AG09319 (cell line): ENCODE measurements at regions not wholly inside any gene's neighbourhood (a gene's known extent, or its start where the extent isn't known, plus 50 kb on each side); places are given as distances from the start of the nearest gene placed in this dataset.
"Not testable (repeated sequence)": the region's sequence is repeated elsewhere in the genome, so short reads cannot be mapped to it uniquely, and the experiment has no call there.

Experiments
- DNase-seq: peaks from one replicate; pipeline ENCODE4 v3.0.0-alpha.2; 2010; ENCODE audit warnings: low read depth; ENCODE audit errors: extremely low read depth
- CTCF ChIP-seq: IDR thresholded peaks from 2 replicates; pipeline ENCODE4 v1.5.1; 2011; ENCODE audit warnings: low read depth, mild to moderate bottlenecking, inconsistent platforms, low read length, moderate library complexity

- no peak for DNase-seq
- TF ChIP-seq CTCF: no peak
These were observed 683.6 kb downstream of the BCKDHB start for GRCh38 chr6:80789912-80790570.

- DNase-seq: not testable (repeated sequence)
These were observed 676.8 kb downstream of the BCKDHB start for GRCh38 chr6:80783271-80783670.

GRCh38 chr6:80771941-80772340, 665.5 kb downstream of the BCKDHB start:
- no peak for TF ChIP-seq CTCF
- DNase-seq: no peak

GRCh38 chr6:80769106-80769505, 662.6 kb downstream of the BCKDHB start:
- DNase-seq: peak; percentile 28
- no peak for TF ChIP-seq CTCF

GRCh38 chr6:80767808-80768207, 661.3 kb downstream of the BCKDHB start:
- peak; percentile 7 for DNase-seq
- TF ChIP-seq CTCF: no peak

GRCh38 chr6:80744213-80744612, 637.7 kb downstream of the BCKDHB start:
- no peak for TF ChIP-seq CTCF

GRCh38 chr6:80742481-80742880, 636.0 kb downstream of the BCKDHB start:
- TF ChIP-seq CTCF: peak; percentile 15

More at GRCh38 chr6:80744213-80744612, 637.7 kb downstream of the BCKDHB start:
- DNase-seq: no peak

GRCh38 chr6:80733641-80734040, 627.2 kb downstream of the BCKDHB start:
- no peak for TF ChIP-seq CTCF
- DNase-seq: no peak

More at GRCh38 chr6:80742481-80742880, 636.0 kb downstream of the BCKDHB start:
- no peak for DNase-seq
